CD4-positive, alpha-beta memory T cell (primary cell): ENCODE measurements at regions not wholly inside any gene's neighbourhood (a gene's known extent, or its start where the extent isn't known, plus 50 kb on each side); places are given as distances from the start of the nearest gene placed in this dataset.
A peak's percentile ranks its signal among the peaks of the same experiment; 100 is the strongest.
"Not testable (repeated sequence)": the region's sequence is repeated elsewhere in the genome, so short reads cannot be mapped to it uniquely, and the experiment has no call there.

Experiments
- CTCF ChIA-PET: fragments of 350-600 bp; sonication (Branson Sonifier 250); formaldehyde crosslinking; loops from one replicate; lab custom pipeline; 2021; ENCODE audit warnings: inconsistent platforms; ENCODE audit not compliant: partially characterized antibody; lab: Charles Lee
- POLR2A ChIA-PET: fragments of 350-600 bp; sonication (Branson Sonifier 250); formaldehyde crosslinking; loops from one replicate; lab custom pipeline; 2021; ENCODE audit not compliant: partially characterized antibody; lab: Charles Lee
- DNase-seq, 5 donors: peaks; one replicate each; pipeline versions ENCODE4 v3.0.0 to v3.0.0-alpha.2; 2020 to 2022; ENCODE audit warnings: mixed read lengths in 1 of 5
- H3K27ac ChIP-seq: one replicate; pipeline ENCODE4 v1.7.0; 2013; ENCODE audit warnings: low read depth, low read length
- H3K27me3 ChIP-seq: 2 replicates; pipeline ENCODE4 v1.7.0; 2013; ENCODE audit warnings: mild to moderate bottlenecking, low read length, moderate library complexity; ENCODE audit not compliant: insufficient read depth
- H3K36me3 ChIP-seq: 2 replicates; pipeline ENCODE4 v1.7.0; 2013; ENCODE audit warnings: mild to moderate bottlenecking, low read length, moderate library complexity; ENCODE audit not compliant: insufficient read depth
- H3K4me1 ChIP-seq: 2 replicates; pipeline ENCODE4 v1.7.0; 2013; ENCODE audit warnings: mild to moderate bottlenecking, low read length, moderate library complexity; ENCODE audit not compliant: insufficient read depth
- H3K4me3 ChIP-seq, 2 donors: one replicate each; pipeline ENCODE4 v1.7.0; 2013; ENCODE audit warnings: low read length in 2 of 2, mild to moderate bottlenecking in 1 of 2
- H3K9me3 ChIP-seq, 2 donors: one replicate each; pipeline ENCODE4 v1.7.0; 2013; ENCODE audit warnings: low read length in 2 of 2, control low read depth in 1 of 2; ENCODE audit not compliant: control insufficient read depth in 1 of 2
- H3K27ac Mint-ChIP-seq, 7 donors: one replicate each; pipeline ENCODE4 v1.8.0; 2020 to 2021; ENCODE audit warnings: mixed read lengths in 7 of 7, mild to moderate bottlenecking in 6 of 7, inconsistent platforms in 3 of 7, moderate library complexity in 3 of 7
- H3K27me3 Mint-ChIP-seq, 2 donors: one replicate each; pipeline ENCODE4 v1.8.0; 2020 to 2021; ENCODE audit warnings: mixed read lengths in 2 of 2
- H3K36me3 Mint-ChIP-seq, 2 donors: one replicate each; pipeline ENCODE4 v1.8.0; 2020 to 2021; ENCODE audit warnings: mixed read lengths in 2 of 2, inconsistent platforms in 1 of 2, mild to moderate bottlenecking in 1 of 2
- H3K4me1 Mint-ChIP-seq, 4 donors: one replicate each; pipeline ENCODE4 v1.8.0; 2020 to 2021; ENCODE audit warnings: mixed read lengths in 4 of 4, mild to moderate bottlenecking in 1 of 4
- H3K4me3 Mint-ChIP-seq, 8 donors: one replicate each; pipeline ENCODE4 v1.8.0; 2020 to 2021; ENCODE audit warnings: mixed read lengths in 8 of 8, mild to moderate bottlenecking in 7 of 8, moderate library complexity in 6 of 8, inconsistent platforms in 3 of 8
- H3K9me3 Mint-ChIP-seq, 8 donors: one replicate each; pipeline ENCODE4 v1.8.0; 2020 to 2021; ENCODE audit warnings: mixed read lengths in 8 of 8, mild to moderate bottlenecking in 5 of 8, inconsistent platforms in 3 of 8, moderate library complexity in 1 of 8
- intact Hi-C: fragments of 100-400 bp; cut with micrococcal nuclease; formaldehyde crosslinking; loops from one replicate; pipeline ENCODE4 v1.15.1; 2023

DNA sequence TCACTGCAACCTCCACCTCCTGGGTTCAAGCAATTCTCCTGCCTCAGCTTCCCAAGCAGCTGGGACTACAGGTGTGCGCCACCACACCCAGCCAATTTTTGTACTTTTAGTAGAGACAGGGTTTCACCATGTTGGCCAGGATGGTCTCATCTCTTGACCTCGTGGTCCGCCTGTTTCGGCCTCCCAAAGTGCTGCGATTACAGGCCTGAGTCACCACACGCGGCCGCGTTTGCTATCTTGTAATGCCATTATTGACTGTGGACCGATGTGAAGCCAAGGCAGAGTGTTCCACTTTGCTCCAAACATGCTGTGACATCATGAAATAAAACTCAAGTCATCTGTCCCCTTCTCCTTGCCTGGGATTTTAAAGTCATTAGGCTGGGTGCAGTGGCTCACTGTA, 72.1 kb upstream of the CHD2 start:
- H3K9me3 ChIP-seq, H3K36me3 Mint-ChIP-seq, H3K4me3 Mint-ChIP-seq, H3K27ac ChIP-seq, H3K9me3 Mint-ChIP-seq, H3K27me3 ChIP-seq, H3K36me3 ChIP-seq, intact Hi-C loops, DNase-seq, H3K27ac Mint-ChIP-seq, H3K27me3 Mint-ChIP-seq, H3K4me3 ChIP-seq: not testable (repeated sequence)
- POLR2A ChIA-PET: interaction anchor here (0.8 to 7.0 kb wide), 4 partner anchors 18 to 84 kb away, joined by 3 to 477 read pairs (median 4); no protein-coding TSS in a partner anchor
- H3K4me1 ChIP-seq: peaks cover 41% of the 10 kb centered on the region
- CTCF ChIA-PET: interaction anchor here (5.5 to 7.3 kb wide), 2 partner anchors 7 to 54 kb away, joined by 57 to 64 read pairs; no protein-coding TSS in a partner anchor
- H3K4me1 Mint-ChIP-seq: peaks cover 26 to 40% (median 33%) of the 10 kb centered on the region in 4 donors

DNA sequence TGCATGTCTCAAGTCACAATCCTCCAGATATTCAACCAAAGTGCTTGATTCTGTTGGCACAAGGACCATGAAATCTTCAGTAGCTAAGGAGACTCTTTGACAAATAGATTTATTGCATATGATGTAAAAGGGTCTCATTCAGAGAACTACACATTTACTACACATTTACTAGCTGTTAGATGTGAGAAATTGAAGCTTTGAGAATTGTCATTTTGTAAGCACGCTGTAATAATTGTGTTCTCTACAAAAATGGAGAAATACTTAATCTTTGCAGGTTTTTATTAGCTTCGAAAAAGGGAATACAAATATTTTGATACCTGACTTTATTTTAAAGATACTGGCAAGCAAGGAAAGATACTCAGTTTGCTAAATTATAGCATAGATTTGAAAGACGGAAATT, 70.2 kb upstream of the CHD2 start:
- intact Hi-C loops: no loop called here
- Histone ChIP-seq H3K27ac (peak overlapping the region; percentile 66), H3K4me3 (no peak overlapping the region), H3K36me3 (no peaks in the 10 kb centered on the region), H3K27me3 (no peaks in the 10 kb centered on the region), H3K4me1 (peaks cover 47% of the 10 kb centered on the region), H3K9me3 (no peaks in the 10 kb centered on the region)
- CTCF ChIA-PET: interaction anchor here (0.6 to 7.3 kb wide), 11 partner anchors 9 to 77 kb away, joined by 3 to 64 read pairs (median 4); no protein-coding TSS in a partner anchor
- Mint-ChIP-seq H3K27me3 (peaks cover 0 to 1% of the 10 kb centered on the region in 2 donors), H3K27ac (peak overlapping the region; percentile 30 to 99 (median 82)), H3K36me3 (peaks cover 0 to 3% of the 10 kb centered on the region in 2 donors), H3K9me3 (no peaks in the 10 kb centered on the region), H3K4me1 (peaks cover 31 to 48% (median 39%) of the 10 kb centered on the region in 4 donors), H3K4me3 (peak overlapping the region in 3 of 8 donors; percentile 10 to 39 (median 31))
- DNase-seq: no peak
- POLR2A ChIA-PET: interaction anchor here (1.2 to 7.0 kb wide), 6 partner anchors 10 to 86 kb away, joined by 4 to 477 read pairs (median 192); partner anchors contain the start of gene CHD2

DNA sequence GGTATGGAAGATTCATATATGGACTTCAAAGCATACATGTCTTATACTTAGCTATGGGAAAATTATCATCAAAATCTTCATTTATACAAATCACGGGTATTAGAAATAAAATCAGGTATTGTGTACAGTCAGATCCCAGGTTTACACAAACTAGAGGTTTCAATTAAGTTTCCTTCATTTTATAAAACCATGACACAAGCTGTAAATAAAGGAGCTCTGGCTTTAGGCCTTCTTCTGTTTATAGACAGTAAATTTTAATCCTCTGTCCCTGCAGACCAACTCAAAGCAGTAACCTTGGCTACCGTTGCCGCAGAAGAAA, 68.8 kb upstream of the CHD2 start:
- Histone ChIP-seq H3K36me3 (no peaks in the 10 kb centered on the region), H3K27ac (peak overlapping the region; percentile 66), H3K4me3 (peak overlapping the region; percentile 27 to 34), H3K9me3 (no peaks in the 10 kb centered on the region), H3K27me3 (no peaks in the 10 kb centered on the region), H3K4me1 (peaks cover 47% of the 10 kb centered on the region)
- ChIA-PET CTCF (interaction anchor here (0.8 to 7.3 kb wide), 13 partner anchors 8 to 87 kb away, joined by 3 to 64 read pairs (median 9); partner anchors contain the start of gene CHD2), POLR2A (interaction anchor here (1.0 to 7.0 kb wide), 16 partner anchors 9 to 90 kb away, joined by 3 to 477 read pairs (median 17); partner anchors contain the start of gene CHD2)
- H3K36me3 Mint-ChIP-seq: peaks cover 0 to 3% of the 10 kb centered on the region in 2 donors
- peaks cover 0 to 1% of the 10 kb centered on the region in 2 donors for H3K27me3 Mint-ChIP-seq
- no peak for DNase-seq
- peak overlapping the region; percentile 69 to 91 (median 80) for H3K4me3 Mint-ChIP-seq
- intact Hi-C loops: loop anchor here (1.0 kb wide), 7 partner anchors 11 to 87 kb away; no protein-coding TSS in a partner anchor
- no peaks in the 10 kb centered on the region for H3K9me3 Mint-ChIP-seq
- peak overlapping the region; percentile 93 to 99 (median 95) for H3K27ac Mint-ChIP-seq
- peaks cover 29 to 44% (median 38%) of the 10 kb centered on the region in 4 donors for H3K4me1 Mint-ChIP-seq

DNA sequence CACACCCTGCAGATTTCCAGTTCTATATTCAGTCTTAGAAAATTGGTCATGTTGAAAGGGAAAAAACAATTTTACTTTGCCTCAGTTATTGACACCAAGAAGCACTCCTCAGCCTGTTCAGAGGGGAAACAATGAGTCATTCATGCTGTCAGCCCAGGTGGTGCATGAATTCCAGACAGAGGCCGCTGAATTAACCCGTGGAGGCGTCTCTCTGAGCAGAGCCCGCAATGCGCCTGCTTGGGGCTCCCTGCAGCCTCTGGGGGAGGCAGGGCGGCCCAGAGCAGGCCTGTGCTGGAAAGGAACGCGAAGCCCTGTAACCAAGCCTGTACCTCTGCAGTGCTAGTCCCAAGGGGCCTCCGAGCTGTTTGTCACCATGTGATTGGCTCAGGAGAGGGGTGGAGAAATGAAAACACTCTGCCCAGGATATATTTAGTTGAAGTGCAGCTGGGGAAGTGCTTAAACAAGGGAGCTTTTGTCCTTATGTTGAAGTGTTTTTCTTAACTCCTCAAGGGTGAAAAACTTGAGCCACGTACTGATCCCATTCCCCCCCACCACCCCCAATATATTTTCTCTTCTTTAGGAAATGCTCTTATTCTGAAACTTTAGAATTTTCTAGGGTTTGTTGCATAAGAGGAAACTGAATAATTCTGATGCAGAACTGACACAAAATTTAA, 68.3 kb upstream of the CHD2 start:
- Mint-ChIP-seq H3K36me3 (peaks cover 0 to 3% of the 10 kb centered on the region in 2 donors), H3K4me1 (peaks cover 29 to 44% (median 38%) of the 10 kb centered on the region in 4 donors), H3K27ac (peak overlapping the region; percentile 93 to 99 (median 95)), H3K27me3 (peaks cover 0 to 1% of the 10 kb centered on the region in 2 donors), H3K4me3 (peak overlapping the region; percentile 69 to 91 (median 80)), H3K9me3 (no peaks in the 10 kb centered on the region)
- peak overlapping the region; percentile 27 to 34 for H3K4me3 ChIP-seq
- H3K36me3 ChIP-seq: no peaks in the 10 kb centered on the region
- ChIA-PET CTCF (interaction anchor here (0.6 to 7.3 kb wide), 15 partner anchors 8 to 86 kb away, joined by 3 to 64 read pairs (median 8); partner anchors contain the start of gene CHD2), POLR2A (interaction anchor here (0.7 to 7.0 kb wide), 17 partner anchors 8 to 89 kb away, joined by 3 to 477 read pairs (median 14); partner anchors contain the start of gene CHD2)
- DNase-seq: peak; percentile 80 to 98 (median 89)
- peaks cover 47% of the 10 kb centered on the region for H3K4me1 ChIP-seq
- no peaks in the 10 kb centered on the region for H3K9me3 ChIP-seq
- no peaks in the 10 kb centered on the region for H3K27me3 ChIP-seq
- intact Hi-C loops: loop anchor here (1.0 kb wide), 7 partner anchors 11 to 87 kb away; no protein-coding TSS in a partner anchor
- peak overlapping the region; percentile 66 for H3K27ac ChIP-seq

DNA sequence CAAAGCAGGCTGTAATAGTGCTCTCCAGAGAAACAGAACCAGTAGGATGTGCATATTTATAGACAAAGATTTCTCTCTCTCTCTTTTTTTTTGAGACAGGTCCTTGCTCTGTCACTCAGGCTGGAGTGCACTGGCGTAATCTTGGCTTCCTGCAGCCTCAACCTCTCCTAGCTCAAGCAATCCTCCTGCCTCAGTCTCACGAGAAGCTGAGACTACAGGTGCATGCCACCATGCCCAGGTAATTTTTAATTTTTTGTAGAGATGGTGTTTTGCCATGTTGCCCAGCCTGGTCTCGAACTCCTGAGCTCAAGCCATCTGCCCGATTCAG, 67.1 kb upstream of the CHD2 start:
- H3K27me3 Mint-ChIP-seq: peaks cover 0 to 1% of the 10 kb centered on the region in 2 donors
- intact Hi-C loops: no loop called here
- CTCF ChIA-PET: interaction anchor here (0.8 to 7.3 kb wide), 9 partner anchors 10 to 67 kb away, joined by 3 to 64 read pairs (median 8); partner anchors contain the start of gene CHD2
- POLR2A ChIA-PET: interaction anchor here (0.6 to 7.0 kb wide), 8 partner anchors 13 to 85 kb away, joined by 3 to 477 read pairs (median 130); partner anchors contain the start of gene CHD2
- Histone ChIP-seq H3K4me3 (no peak overlapping the region), H3K9me3 (no peaks in the 10 kb centered on the region), H3K27ac (peak overlapping the region; percentile 66), H3K4me1 (peaks cover 47% of the 10 kb centered on the region), H3K27me3 (no peaks in the 10 kb centered on the region), H3K36me3 (no peaks in the 10 kb centered on the region)
- no peaks in the 10 kb centered on the region for H3K9me3 Mint-ChIP-seq
- H3K36me3 Mint-ChIP-seq: peaks cover 0 to 3% of the 10 kb centered on the region in 2 donors
- peak overlapping the region in 5 of 8 donors; percentile 8 to 82 (median 40) for H3K4me3 Mint-ChIP-seq
- H3K27ac Mint-ChIP-seq: peak overlapping the region; percentile 92 to 99 (median 95)
- peaks cover 29 to 48% (median 39%) of the 10 kb centered on the region in 4 donors for H3K4me1 Mint-ChIP-seq
- DNase-seq: peak in 1 of 5 donors; percentile 63

DNA sequence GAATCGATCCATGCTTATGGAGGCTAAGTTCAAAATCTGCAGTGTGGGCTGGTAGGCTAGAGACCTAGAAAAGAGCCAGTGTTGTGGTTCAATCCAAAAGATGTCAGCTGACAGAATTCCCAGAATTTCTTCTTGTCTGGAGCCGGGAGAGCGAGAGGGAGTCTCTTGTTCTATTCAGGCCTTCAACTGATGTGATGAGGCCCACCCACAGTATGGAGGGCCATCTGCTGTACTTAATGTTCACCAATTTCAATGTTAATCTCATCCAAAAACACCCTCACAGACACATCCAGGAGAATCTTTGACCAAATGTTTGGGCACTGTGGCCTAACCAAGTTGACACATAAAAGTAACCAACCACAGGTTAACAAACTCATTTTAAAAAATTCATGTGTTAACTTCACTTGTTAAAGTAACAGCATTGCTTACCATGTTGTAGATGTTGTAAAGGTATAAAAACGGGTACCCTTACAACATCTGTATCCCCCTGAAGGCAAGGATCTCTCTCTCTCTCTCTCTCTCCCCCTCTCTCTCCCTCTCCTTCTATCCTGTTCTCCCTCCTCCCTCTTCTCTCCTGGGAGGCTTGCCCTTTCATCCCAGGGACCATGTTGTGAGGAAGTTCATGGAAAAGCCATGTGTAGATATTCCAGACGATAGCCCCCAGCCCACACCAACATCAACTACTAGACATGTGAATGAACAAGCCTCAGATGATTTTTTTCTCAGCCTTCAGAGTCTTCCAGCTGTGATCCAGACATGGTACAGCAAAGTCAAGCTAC, 66.4 kb upstream of the CHD2 start:
- H3K4me3 ChIP-seq: no peak overlapping the region
- CTCF ChIA-PET: interaction anchor here (0.8 to 7.3 kb wide), 8 partner anchors 10 to 66 kb away, joined by 3 to 64 read pairs (median 10); partner anchors contain the start of gene CHD2
- H3K9me3 Mint-ChIP-seq: no peaks in the 10 kb centered on the region
- H3K9me3 ChIP-seq: no peaks in the 10 kb centered on the region
- POLR2A ChIA-PET: interaction anchor here (3.4 to 7.0 kb wide), 6 partner anchors 14 to 81 kb away, joined by 46 to 477 read pairs (median 192); partner anchors contain the start of gene CHD2
- H3K4me3 Mint-ChIP-seq: peak overlapping the region in 5 of 8 donors; percentile 8 to 82 (median 61)
- no peak for DNase-seq
- peaks cover 0 to 3% of the 10 kb centered on the region in 2 donors for H3K36me3 Mint-ChIP-seq
- no peaks in the 10 kb centered on the region for H3K27me3 ChIP-seq
- peak overlapping the region; percentile 92 to 99 (median 95) for H3K27ac Mint-ChIP-seq
- peaks cover 47% of the 10 kb centered on the region for H3K4me1 ChIP-seq
- H3K27ac ChIP-seq: peak overlapping the region; percentile 66
- intact Hi-C loops: no loop called here
- H3K4me1 Mint-ChIP-seq: peaks cover 32 to 54% (median 44%) of the 10 kb centered on the region in 4 donors
- H3K36me3 ChIP-seq: no peaks in the 10 kb centered on the region
- peaks cover 0 to 1% of the 10 kb centered on the region in 2 donors for H3K27me3 Mint-ChIP-seq
